HG02884 (cell line): ENCODE measurements at regions not wholly inside any gene's neighbourhood (a gene's known extent, or its start where the extent isn't known, plus 50 kb on each side); places are given as distances from the start of the nearest gene placed in this dataset.

Source experiments
- ATAC-seq: cut with Tn5 transposase; IDR thresholded peaks from one replicate; pipeline ENCODE4 v1.9.1; 2021; ENCODE audit warnings: mild to moderate bottlenecking, moderate library complexity; ENCODE audit not compliant: unreplicated experiment

DNA sequence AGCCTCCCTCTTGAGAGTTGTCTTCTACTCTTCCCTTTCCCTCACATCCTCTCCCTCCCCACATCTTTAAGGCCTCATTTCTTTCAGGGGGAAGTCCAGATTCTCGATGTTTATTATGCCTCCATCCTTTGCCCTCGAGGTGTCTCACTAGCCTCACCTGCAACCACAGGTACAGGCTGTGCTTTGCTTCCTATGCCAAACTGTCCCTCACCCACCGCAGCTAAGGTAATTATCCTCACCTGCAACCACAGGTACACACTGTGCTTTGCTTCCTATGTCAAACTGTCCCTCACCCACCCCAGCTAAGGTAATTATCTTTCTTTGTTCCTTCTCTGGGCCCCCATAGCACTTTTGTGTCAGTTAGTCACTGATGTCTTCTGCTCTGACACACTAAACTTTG lies 328.1 kb upstream of the SNX7 start:
- ATAC-seq: no peak

DNA sequence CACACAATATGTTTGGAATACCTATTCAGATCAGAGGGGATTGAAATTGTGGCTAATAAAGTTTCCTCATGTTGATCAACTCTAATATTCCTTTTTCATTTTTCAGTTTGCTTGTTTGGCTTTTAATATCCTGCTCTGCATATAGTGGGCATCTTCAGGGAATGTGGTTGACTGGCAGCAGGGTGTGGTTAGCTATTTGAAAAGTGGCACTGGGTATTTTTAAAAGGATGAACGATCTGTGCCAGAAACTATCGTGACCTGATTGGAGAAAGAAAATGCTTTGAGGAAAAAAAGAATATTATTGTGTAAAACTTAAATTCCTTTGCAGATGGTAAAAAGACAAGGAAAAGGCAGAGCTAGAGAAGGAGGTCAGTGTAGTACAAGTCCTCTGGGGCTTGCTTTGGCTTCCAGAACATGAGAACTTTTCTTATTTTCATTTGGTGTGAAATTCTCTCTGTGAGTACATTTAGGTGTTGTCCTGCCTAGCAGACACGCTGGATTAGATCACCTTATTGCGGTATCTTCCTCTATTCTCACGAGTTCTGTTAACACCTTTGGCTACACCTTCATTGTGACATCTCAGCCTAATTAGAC lies 329.7 kb upstream of the SNX7 start:
- no peak for ATAC-seq

GRCh38 chr1:98331243-98331642 lies 330.3 kb upstream of the SNX7 start:
- no peak for ATAC-seq

- ATAC-seq: no peak
Observed at GRCh38 chr1:98330224-98330623, 331.3 kb upstream of the SNX7 start.

- ATAC-seq: no peak
Observed at GRCh38 chr1:98328855-98329254, 332.7 kb upstream of the SNX7 start.

GRCh38 chr1:98327220-98327861 lies 334.2 kb upstream of the SNX7 start:
- ATAC-seq: no peak

DNA sequence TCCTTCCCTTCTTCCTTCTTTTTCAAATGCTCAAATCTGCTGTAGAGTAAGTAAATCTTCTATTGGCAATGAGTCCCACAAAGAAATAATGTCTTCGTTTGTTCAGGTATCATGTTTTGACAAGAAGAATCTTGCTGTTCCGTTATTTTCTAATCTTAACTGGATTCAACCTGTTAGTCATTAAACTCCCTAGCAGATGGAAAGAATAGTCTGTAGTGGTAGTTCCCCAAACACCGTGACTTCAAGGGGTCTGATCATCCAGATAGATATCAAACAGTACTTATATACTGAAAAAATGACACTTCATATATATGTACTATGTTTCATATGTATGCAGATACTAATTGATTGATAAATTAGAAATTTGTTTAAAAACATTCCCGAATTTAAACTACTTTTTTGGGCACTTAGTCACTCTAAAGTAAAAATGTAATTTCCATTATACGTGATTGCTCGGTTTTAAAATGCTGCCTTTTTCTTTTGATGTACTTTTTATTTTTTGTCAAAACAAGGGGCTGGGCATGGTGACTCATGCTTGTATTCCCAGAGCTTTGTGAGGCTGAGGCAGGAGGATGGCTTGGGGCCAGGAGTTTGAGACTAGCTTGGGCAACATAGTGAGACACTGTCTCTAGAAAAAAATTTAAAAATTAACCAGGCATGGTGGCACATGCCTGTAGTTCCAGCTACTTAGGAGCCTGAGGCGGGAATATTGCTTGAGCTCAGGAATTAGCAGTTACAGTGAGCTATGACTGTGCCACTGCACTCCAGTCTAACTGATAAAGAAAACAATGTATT lies 335.7 kb upstream of the SNX7 start:
- no peak for ATAC-seq

DNA sequence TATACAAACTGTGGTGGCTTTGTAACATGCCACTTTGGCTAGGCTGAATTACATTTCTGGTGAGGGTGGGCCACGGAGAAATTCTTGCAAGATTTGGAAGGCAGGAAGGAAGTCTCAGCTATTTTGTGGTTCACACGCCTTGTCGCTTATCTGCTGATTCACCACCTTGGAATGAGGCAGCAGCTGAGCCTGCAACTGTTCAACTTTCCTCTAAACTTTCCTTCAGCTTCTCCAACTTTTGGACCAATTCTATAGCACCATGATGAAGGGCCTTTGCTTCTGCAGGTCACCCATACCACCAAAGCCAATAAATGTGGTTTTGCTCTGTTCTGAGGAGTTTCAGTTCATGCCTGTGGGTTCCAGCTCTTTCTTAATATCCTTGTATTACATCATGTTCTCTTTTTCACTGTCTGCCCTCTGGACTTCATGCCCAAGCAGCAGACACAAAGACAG lies 337.6 kb upstream of the SNX7 start:
- ATAC-seq: no peak

DNA sequence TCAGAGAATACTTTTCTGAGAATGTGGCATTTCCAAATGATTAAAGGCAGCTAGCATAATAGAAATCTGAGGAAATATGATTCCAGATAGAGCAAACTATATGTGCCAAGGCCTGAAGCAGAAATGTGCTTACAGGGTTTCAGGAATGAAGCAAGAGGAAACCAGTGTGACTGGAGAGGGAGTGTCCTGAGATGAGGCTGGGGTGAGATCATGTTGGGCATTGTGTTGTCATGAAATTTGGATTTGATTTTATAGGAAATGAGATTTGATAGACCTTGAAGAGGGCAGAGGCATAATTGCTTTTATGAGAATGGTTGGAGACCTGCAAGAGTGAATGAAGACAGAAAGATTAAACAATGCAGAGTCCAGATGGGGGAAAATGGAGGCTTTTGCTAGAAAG lies 338.1 kb upstream of the SNX7 start:
- no peak for ATAC-seq

- no peak for ATAC-seq
Observed at GRCh38 chr1:98322966-98323365, 338.6 kb upstream of the SNX7 start.

GRCh38 chr1:98322086-98322485 lies 339.4 kb upstream of the SNX7 start:
- ATAC-seq: no peak

GRCh38 chr1:98321191-98321590 lies 340.3 kb upstream of the SNX7 start:
- ATAC-seq: no peak

DNA sequence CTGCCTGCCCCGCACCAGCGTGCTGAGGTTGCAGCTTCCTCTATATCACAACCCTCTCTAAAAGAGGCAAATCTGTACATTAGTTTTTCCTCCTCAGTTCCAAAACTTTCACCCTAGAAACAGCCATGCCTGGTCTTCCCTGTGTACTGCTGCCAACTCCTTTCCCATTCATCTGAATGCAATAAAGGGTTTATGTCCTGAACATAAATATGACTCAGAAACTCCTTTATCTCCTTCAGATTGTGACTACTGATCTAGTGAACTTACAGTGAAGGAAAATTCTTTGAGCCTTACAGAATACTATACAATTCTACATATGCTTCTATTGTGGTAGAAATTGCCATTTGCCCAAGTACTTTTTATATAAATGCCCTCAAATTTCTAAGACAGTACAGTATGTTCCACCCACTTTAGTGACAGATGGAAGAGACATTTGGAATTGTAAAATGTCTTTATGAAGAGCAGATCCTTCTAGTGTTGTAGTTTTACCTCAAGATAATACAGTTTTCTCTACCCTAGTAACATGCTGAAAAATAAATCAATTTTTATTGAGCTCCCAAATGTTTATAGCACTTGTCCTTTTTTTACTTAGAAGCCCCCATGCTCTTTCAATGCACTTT lies 345.1 kb upstream of the SNX7 start:
- no peak for ATAC-seq

DNA sequence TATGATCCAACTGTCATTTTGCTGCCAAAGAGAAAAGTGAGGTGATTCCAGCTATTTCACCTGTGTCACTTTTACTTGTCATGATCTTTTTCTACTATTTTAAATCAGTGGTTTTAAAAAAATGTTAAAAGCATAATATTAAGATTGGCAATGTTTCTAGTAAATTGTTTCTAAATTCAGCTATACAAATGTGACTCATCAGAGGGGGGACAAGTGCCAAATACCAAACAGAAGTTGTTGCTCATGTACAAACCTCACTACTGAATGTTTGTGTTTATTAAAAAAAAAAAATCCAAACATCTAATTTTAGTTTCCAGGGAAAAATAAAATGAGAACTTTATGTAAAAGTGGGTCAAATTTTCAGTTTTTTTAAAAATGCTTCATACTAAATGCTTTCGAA lies 346.2 kb upstream of the SNX7 start:
- ATAC-seq: no peak

DNA sequence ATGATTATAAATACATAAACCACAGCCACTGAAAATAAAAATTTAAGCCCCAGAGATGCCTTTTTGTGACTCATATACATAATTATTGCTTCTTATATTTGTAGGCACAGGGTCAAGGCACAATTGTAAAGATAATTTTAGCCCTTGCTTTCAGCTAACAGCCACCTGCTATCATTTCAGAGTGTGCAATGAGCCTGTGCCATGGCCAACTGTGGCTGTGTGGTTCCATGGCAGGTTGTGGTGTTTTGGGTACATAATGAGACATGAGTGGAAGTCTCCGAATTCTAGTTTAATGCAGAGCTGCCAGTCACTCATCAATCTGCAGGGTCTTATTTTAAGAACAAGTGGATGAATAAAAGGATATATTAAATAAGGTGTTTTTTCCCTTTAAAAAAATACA lies 346.9 kb upstream of the SNX7 start:
- ATAC-seq: no peak

- no peak for ATAC-seq
Observed at GRCh38 chr1:98306517-98307089, 354.9 kb upstream of the SNX7 start.

DNA sequence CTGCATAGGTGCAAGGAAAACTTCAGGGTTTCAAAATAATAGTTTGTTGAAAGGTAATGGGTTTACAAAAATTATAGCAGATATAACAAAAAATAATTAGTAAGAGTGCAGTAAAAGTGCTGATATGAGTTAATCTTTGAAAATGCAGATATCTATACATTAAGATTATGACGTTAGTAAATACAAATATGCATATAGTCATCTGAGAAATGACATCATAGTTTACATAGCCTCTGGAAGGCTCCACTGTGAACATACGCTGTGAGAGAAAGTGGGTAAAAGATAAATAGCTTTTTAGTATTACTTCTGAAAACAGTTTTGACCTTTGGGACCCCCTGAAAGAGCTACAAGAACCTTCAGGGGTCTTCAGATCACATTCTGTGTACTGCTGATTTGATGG lies 356.2 kb upstream of the SNX7 start:
- no peak for ATAC-seq

DNA sequence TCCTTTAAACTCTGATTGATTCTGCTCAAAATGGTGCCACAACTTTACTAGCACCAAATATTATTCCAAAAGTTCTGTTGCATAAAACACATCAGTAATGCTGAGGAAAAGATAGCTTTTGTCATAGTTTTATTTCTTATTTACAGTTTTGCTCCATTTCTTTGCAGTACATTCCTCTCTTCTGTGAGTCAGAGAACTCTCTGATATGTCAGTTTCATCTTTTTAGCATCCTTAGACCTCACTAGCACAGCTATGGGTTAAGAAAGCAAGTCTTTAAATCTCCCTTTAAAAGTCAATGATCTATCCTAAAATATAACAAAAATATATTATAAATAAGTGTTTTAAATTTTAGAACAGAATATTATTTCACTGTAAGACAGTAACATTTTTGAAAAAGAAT lies 356.6 kb upstream of the SNX7 start:
- no peak for ATAC-seq

DNA sequence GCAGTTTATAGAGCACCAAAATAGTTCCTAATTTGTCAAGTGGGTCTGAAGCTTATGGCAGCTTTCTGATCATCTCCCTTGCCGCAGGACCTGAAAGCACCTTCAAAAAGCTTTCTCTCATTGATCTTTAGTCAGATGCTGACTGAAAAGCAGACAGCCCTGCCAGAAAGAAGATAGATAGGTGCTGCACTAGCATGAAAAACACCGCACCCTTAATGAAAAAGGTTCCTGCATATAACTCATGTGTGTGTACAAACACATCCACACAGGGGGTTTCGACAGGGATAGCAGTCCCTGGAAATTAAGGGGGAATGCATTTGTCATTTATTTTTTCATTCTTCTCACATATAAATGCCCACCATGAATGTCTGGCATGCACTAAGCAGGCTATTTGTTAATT lies 361.7 kb upstream of the SNX7 start:
- no peak for ATAC-seq

DNA sequence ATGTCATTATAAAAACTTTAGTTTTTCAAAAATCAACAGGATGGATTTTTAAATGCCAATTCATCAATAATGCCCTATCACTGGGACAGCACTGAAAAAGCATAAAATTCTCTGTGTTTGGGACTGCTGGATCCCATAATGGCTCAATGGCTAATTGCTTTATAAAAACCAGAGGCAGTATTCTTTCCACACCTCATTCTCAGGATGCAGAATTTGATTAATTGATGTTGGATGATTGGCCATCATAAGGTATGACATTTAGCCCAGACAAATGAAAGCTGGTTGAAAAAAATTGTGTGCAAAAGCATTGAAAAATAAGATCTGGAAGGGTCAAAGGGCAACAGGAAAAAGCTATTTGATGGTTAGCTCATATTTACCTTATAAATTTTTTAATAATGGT lies 362.2 kb upstream of the SNX7 start:
- ATAC-seq: no peak

DNA sequence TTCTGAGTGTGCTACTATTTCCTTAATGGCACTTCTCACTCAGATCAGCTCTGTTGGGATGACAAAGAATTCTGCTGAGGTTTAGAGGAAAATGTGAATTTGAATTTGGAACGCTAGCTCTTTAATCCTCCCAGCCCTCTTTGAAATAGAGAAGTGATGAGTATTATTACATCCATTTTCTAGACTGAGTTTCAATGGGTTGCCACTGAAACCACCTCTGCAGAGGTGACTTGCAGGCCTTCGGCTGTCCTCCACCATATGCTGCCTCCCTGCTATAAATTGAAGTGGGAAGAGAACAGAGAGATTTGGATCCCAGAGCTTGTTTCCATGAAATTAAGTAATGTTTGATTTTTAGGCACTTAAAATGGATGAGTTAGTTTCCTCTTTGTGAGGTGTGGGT lies 363.2 kb upstream of the SNX7 start:
- ATAC-seq: no peak
